Heart right ventricle (tissue), 16 donors: ENCODE measurements at regions not wholly inside any gene's neighbourhood (a gene's known extent, or its start where the extent isn't known, plus 50 kb on each side); places are given as distances from the start of the nearest gene placed in this dataset.

Experiments used
- ATAC-seq, 8 donors: fragments of 200-7000 bp; cut with Tn5 transposase; one replicate each; pipeline ENCODE4 v1.9.1; 2020; ENCODE audit warnings: mild to moderate bottlenecking in 8 of 8, moderate library complexity in 8 of 8, moderate number of reproducible peaks in 1 of 8
- DNase-seq, 2 donors: peaks; one replicate each; pipeline ENCODE4 v3.0.0-alpha.2; 2020
- H3K27ac ChIP-seq, 10 donors: fragments of 200-600 bp; sonication (generic) in 2 of 10; one replicate each; pipeline versions ENCODE4 v1.5.0 to v1.8.0; 2020 to 2022; ENCODE audit warnings: mild to moderate bottlenecking in 3 of 10
- H3K27me3 ChIP-seq, 7 donors: fragments of 200-600 bp; one replicate each; pipeline ENCODE4 v1.8.0; 2021 to 2022; ENCODE audit warnings: mild to moderate bottlenecking in 2 of 7
- H3K36me3 ChIP-seq, 9 donors: fragments of 200-600 bp; sonication (generic) in 1 of 9; one replicate each; pipeline versions ENCODE4 v1.5.0 to v1.8.0; 2020 to 2022; ENCODE audit warnings: mild to moderate bottlenecking in 2 of 9
- H3K4me1 ChIP-seq, 9 donors: fragments of 200-600 bp; sonication (generic) in 1 of 9; one replicate each; pipeline versions ENCODE4 v1.5.0 to v1.8.0; 2020 to 2022; ENCODE audit warnings: mild to moderate bottlenecking in 4 of 9
- H3K4me3 ChIP-seq, 10 donors: fragments of 200-600 bp; sonication (generic) in 2 of 10; one replicate each; pipeline versions ENCODE4 v1.5.0 to v1.8.0; 2020 to 2022; ENCODE audit warnings: mild to moderate bottlenecking in 7 of 10, moderate library complexity in 2 of 10
- H3K9me3 ChIP-seq, 11 donors: fragments of 200-600 bp in 10 of 11; sonication (generic) in 2 of 11; one replicate each; pipeline versions ENCODE4 v1.5.0 to v1.8.0; 2013 to 2022; ENCODE audit warnings: mild to moderate bottlenecking in 2 of 11, control low read depth in 1 of 11, moderate library complexity in 1 of 11
- WGBS, 2 donors: extraction: QIAGEN DNeasy Blood & Tissue Kit; methylation state at CpG; one replicate each; pipeline ENCODE4 v1.1.7; 2013; ENCODE audit warnings: inconsistent platforms in 1 of 2; 5-methylcytosine and 5-hydroxymethylcytosine counted together
- intact Hi-C, 10 donors: fragments of 100-400 bp; cut with DNase I; formaldehyde crosslinking; loops; one replicate each; pipeline versions ENCODE4 v1.11.1 to v1.14.2; 2022
- TF ChIP-seq, protein P1 (sequence below), 9 donors: fragments of 200-600 bp; sonication (generic) in 2 of 9; IDR thresholded peaks; one replicate each; pipeline versions ENCODE4 v1.5.0 to v1.8.0; 2021 to 2022; ENCODE audit warnings: antibody characterized with exemption in 9 of 9, mild to moderate bottlenecking in 5 of 9, moderate library complexity in 1 of 9
- donor health status: Arrhythmogenic right ventricular cardiomyopathy.
- donor health status: ischemic (EF 13 %, LVEDD 7.1; RV severe dilation, severe dysfunction).
- donor health status: healthy with polysubstance abuse.
- donor health status: DM: no; HTN: yes; CAD: no.
- donor health status: DM: no; HTN: no; CAD: no.
- donor health status: ischemic (EF 25% LVEDD 6.9; RV normal size, moderate dysfunction).
- donor health status: ischemic (EF 25% LVEDD 5.7; RV mildly dilated, moderate dysfunction).
- donor health status: healthy.
- donor health status: DM: yes; HTN: yes; CAD: no.
- donor health status: Ischemic cardiomyopathy.
- donor health status: ischemic (EF 35%, LVEDD 5.7; RV mildly dilated, moderate dysfunction).
- donor health status: nonischemic (EF 11% LVEDD 7.7; RV severe dilation, severe dysfunction).
- donor health status: DM: yes; HTN: yes; CAD: no.
- donor health status: PGD.
- donor health status: ischemic (EF 29% LVEDD 5.4; RV normal size, mild dysfunction).
- donor health status: nonischemic (EF 23%, LVEDD 6.1; RV moderate dilation, normal function).

DNA sequence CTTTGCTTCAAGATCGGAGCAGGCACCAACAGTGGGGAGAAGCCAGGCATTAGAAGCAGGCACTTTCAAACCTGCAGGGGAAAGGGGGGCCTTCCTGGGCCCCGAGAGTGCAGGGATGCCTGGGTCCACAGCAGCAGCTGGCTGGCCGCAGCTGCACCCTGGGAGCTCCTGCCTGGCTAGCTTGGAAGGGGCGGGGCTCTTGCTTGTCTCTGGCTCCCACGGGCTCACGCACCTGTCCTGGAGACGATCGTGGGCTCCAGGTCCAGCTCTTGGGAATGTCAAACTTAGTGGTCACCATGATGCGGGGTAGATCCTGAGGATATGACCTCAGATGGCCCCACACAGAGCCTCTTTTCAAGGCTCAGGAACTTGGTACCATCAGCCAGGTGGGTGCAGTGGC, 1673.2 kb downstream of the LRRC4C start:
- no peak overlapping the region for H3K4me3 ChIP-seq
- no peaks in the 10 kb centered on the region for H3K4me1 ChIP-seq
- WGBS, 2 donors: 88 to 90% methylated on average over 9 of the region's 9 CpGs
- TF ChIP-seq, protein P1, sequence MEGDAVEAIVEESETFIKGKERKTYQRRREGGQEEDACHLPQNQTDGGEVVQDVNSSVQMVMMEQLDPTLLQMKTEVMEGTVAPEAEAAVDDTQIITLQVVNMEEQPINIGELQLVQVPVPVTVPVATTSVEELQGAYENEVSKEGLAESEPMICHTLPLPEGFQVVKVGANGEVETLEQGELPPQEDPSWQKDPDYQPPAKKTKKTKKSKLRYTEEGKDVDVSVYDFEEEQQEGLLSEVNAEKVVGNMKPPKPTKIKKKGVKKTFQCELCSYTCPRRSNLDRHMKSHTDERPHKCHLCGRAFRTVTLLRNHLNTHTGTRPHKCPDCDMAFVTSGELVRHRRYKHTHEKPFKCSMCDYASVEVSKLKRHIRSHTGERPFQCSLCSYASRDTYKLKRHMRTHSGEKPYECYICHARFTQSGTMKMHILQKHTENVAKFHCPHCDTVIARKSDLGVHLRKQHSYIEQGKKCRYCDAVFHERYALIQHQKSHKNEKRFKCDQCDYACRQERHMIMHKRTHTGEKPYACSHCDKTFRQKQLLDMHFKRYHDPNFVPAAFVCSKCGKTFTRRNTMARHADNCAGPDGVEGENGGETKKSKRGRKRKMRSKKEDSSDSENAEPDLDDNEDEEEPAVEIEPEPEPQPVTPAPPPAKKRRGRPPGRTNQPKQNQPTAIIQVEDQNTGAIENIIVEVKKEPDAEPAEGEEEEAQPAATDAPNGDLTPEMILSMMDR (IDR thresholded peaks at IDR 0.05): no peak
- DNase-seq (no peak), ATAC-seq (no peak)
- H3K27me3 ChIP-seq: no peaks in the 10 kb centered on the region
- H3K9me3 ChIP-seq: no peaks in the 10 kb centered on the region
- H3K27ac ChIP-seq: no peak overlapping the region
- intact Hi-C loops: no loop called here
- H3K36me3 ChIP-seq: no peaks in the 10 kb centered on the region

DNA sequence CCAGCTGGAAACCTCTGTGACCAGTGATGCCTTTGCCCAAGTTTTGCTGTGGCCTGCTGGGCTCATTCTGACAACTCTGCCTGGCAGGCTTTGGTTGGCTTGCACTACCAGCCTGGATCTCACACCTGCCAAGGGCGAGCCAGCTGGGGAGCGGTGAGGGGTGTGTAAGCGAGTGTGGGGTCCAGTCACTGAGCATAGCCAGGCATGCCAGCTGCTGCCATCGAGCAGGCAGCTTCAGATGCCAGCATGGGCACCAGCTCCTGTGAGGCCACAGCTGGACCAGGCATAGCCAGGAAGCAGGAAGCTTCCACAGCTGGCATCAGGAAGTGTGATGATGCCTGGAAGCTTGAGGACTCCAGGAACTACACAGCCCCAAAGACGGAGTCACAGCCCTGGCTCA, 1674.6 kb downstream of the LRRC4C start:
- H3K9me3 ChIP-seq: no peaks in the 10 kb centered on the region
- DNase-seq (no peak), ATAC-seq (no peak)
- WGBS, 2 donors: 85 to 90% methylated on average over 5 of the region's 5 CpGs
- H3K27me3 ChIP-seq: no peaks in the 10 kb centered on the region
- H3K36me3 ChIP-seq: no peaks in the 10 kb centered on the region
- intact Hi-C loops: no loop called here
- no peak overlapping the region for H3K27ac ChIP-seq
- H3K4me1 ChIP-seq: peaks cover 0 to 3% (median 0%) of the 10 kb centered on the region in 9 donors
- no peak overlapping the region for H3K4me3 ChIP-seq
- TF ChIP-seq, protein P1 (IDR thresholded peaks at IDR 0.05): no peak

DNA sequence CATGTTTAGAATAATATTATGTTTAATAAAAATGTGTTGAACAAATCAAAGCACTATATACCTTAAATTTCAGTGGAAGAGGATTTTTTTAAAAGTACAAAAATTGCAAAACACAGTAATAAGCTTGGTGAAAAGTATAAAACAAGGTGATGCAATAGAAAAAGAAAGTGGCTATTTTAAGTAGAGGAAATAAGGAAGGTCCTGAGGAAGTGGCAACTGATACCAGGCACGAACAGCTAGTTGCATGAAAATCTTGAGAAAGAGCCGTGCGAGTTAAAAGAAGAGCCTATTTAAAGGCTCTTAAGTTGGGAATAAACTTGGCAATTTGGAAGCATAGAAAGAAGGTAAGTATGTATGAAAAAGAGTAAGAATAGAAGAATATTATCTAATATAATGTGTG, 1679.3 kb downstream of the LRRC4C start:
- DNase-seq (no peak), ATAC-seq (no peak)
- TF ChIP-seq, protein P1 (IDR thresholded peaks at IDR 0.05): no peak
- H3K9me3 ChIP-seq: no peaks in the 10 kb centered on the region
- no peaks in the 10 kb centered on the region for H3K27me3 ChIP-seq
- intact Hi-C loops: no loop called here
- H3K4me3 ChIP-seq: no peak overlapping the region
- peaks cover 0 to 3% (median 0%) of the 10 kb centered on the region in 9 donors for H3K4me1 ChIP-seq
- no peaks in the 10 kb centered on the region for H3K36me3 ChIP-seq
- no peak overlapping the region for H3K27ac ChIP-seq
- 40 to 58% methylated on average over 3 of the region's 3 CpGs for WGBS, 2 donors

DNA sequence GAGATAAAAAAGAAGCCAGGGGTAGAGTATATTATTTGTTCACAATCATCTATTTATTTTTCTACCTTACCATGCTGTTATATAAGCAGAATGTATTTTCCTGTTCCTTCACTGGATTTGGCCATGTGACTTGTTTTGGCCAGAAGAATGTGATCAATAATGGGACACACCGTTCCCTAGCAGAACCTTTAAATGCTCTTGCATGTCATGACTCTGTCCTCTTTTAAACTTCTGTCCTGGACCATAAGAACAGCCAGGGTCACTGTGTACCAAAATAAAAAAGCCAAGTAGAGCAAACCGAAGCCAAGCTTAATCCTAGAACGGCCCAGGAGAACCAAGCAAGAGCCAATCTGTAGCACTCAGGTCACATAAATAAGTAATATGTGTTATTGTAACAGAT, 1682.4 kb downstream of the LRRC4C start:
- no peak overlapping the region for H3K27ac ChIP-seq
- intact Hi-C loops: no loop called here
- no peak for ATAC-seq
- 51 to 71% methylated on average over 3 of the region's 3 CpGs for WGBS, 2 donors
- TF ChIP-seq, protein P1 (IDR thresholded peaks at IDR 0.05): no peak
- no peaks in the 10 kb centered on the region for H3K36me3 ChIP-seq
- H3K4me1 ChIP-seq: peaks cover 0 to 3% (median 0%) of the 10 kb centered on the region in 9 donors
- no peak for DNase-seq
- H3K9me3 ChIP-seq: no peaks in the 10 kb centered on the region
- H3K27me3 ChIP-seq: no peaks in the 10 kb centered on the region
- no peak overlapping the region for H3K4me3 ChIP-seq
